ENCODE measurements at regions not wholly inside any gene's neighbourhood (a gene's known extent, or its start where the extent isn't known, plus 50 kb on each side); places are given as distances from the start of the nearest gene placed in this dataset.

DNA sequence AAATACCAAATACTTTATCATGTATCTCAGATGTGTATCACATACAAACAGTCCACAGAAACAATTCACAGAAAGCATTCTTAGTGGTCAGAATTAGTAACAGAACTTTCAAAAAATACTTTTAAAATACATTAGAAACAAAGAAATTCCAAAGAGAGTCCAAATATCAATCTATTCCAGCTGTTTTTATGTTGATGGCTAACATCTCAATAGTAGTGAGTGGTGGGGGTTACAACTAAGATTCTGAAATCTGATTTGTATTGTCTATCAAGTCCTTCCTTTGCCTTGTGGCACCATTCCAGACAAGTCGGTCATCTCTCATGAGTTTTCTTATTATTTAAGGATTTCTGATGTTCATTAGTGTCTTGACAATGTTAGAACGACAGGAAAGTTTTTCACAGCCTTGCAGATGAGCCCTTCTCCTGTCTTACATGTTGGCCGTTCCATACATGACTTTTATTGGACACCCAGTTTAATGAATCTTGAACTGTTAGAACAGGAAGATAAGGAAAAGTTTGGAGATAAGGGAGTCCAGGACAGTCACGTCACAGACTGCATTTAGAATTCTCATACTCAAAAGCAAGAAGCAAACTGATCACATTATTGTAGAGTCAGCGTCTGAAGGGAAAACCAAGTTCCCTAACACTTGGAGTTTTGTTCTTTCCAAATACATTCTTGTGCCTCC, 410.3 kb downstream of the PID1 start:
- no peak for DNase-seq

DNA sequence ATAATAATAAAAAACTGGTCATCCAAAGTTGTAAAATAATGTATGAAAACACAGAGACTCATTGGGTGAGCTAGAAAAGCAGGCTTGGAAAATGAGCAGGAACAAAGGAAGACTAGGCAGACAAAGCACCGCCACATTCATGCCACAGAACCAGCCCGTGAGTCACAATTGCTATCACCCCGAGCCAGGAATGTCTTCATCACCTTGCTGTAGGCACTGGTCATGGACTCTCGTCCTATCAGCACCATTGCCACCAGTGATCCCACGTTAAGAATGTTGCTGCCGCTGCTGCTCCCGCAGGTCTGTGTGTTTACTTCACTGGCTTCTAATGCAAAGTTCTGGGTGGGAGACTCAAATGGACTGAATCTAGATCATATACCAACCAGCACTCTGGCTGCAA, 417.9 kb downstream of the PID1 start:
- DNase-seq = no peak

- no peak for DNase-seq
Observed at GRCh38 chr2:228848638-228849037, 422.4 kb downstream of the PID1 start.

DNA sequence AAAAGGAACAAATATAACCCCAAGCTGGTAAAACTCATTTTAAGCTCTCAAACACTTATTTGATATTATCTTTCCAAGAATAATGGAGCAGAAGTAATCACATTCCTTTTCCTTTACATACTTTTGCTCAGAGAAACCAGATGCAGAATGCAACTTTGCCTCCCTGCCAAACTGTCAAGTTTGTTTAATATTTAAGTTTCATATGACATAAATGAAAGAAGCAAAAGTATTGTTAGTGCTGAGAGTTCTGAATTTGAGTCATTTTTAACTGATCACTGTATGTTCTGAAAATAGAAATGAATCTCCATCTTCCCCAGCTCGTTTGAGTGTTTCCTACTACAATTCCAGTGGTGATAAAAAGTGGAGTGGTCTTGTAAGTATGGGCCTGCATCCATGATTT, 423.4 kb downstream of the PID1 start:
- no peak for DNase-seq

DNA sequence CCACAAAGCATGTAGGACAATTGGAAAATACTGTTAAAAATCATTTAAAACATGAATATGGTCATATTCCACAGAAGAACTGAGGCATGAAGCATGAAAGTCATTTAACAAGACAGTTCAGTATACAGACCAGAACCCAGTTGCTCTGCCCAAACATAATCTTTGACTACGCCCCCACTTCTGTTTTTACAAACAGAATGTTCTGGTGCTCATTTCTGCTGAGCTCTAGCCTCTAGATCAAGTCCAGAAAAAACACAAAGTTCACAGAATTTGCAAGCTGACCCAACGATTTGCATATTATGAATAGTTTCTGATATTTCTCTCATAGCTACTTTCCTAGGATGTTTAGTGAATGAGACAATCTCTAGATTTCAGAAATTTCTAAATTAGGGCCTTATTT, 424.9 kb downstream of the PID1 start:
- no peak for DNase-seq

DNA sequence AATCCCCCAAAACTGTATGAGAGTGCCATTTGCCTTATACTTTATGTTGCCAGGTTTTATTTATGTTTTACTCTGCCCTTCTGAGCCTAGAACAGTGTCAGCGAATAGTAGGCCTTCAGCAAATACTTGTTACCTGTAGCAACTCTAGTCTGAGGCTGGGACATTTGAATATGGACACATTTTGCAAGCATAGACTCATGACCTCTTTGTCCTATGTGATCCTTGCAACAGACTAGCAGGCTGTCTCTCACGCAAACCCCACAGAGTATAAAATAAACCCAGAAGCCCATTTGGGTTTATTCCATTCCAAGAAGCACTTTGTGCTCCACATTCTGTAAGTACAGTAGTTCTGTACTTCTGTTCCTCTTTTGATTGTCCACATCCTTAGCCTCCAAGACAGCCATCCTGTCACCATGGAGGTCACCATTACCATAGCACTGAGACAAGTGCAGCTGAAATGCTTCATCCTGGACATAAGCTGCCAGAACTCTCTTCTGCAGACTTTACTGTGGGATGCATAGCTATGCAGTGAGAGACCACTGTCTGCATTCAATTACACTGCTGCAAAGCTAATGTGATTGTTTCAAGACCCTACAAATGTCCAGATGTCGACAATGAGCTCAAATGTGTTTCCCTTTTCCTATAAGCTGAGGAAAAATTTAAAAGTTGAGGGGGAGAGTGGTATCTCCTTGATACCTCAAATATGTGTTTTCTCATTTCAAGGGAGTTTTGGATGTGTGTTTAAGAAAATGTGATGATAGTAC, 425.7 kb downstream of the PID1 start:
- no peak for DNase-seq

GRCh38 chr2:228841877-228842276, 429.2 kb downstream of the PID1 start:
- no peak for DNase-seq

- DNase-seq = no peak
Observed at GRCh38 chr2:228841475-228841874, 429.6 kb downstream of the PID1 start.

GRCh38 chr2:228840743-228841114, 430.4 kb downstream of the PID1 start:
- DNase-seq = no peak

DNA sequence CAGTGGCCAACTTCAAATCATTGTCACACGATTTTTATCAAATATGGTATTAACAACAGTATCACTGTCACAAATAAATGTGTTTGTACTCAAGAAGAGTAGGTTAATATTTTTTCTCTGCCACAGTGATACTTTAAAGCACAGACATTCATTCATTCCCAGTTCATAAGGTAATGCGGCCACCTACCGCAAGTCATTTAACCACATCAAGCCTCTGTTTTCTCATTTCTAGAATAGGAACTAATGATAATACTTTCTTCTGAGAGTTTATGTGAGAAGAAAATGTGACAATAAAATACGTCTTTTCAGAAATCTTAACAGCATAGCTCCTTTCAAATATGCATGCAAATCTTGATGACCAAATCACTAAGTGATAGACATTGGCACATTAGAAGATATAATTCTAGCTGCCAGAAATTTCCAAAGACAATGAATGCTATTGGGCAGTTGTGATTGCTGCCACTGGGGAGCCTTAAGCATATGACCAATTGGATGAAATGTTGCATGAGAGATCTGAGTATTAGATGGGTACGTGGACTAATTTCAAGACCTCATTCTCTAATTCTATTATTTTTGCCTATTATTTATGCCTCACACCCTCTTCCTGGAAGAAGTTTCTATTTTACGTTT, 430.9 kb downstream of the PID1 start:
- DNase-seq = no peak

DNA sequence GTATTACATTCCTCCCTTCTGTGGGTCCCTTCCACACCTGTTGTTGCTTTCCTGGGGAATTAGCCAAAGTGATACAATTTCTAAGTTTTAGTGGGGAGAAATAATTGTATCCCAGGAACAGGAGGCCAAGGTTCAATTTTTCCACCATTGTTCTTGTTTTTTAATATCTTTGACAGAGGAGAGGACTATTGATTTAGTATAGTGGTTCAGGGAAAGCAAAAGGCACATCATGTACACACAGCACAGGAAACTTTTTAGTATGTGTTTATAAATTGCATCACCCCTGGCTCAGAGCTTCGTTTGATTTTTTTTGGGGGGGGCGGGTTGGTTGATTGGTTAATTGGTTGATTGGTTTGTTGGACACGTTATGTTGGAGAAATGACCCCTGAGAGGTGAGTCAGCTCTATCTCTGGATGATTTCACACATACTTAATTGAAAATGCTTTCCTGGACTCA, 431.6 kb downstream of the PID1 start:
- peak; percentile 55 for DNase-seq

DNA sequence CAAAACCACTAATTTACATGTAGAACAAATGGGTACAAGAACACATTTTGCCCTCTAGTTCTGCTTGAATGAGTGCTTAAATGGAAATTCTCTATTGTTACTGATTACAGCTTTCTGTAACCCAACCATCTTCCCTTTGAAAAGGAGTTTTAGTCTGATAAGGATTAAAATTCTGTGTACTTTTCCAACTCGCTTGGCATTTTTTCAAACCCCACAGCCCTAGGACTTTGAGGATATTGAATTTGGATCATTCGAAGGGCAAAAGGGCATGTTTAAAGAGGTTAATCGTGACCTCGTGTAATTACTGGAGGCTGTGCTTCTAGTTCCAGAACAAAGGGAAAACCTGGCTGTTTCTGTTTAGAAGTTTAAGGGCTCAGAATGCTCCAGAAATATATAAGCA, 432.3 kb downstream of the PID1 start:
- no peak for DNase-seq

DNA sequence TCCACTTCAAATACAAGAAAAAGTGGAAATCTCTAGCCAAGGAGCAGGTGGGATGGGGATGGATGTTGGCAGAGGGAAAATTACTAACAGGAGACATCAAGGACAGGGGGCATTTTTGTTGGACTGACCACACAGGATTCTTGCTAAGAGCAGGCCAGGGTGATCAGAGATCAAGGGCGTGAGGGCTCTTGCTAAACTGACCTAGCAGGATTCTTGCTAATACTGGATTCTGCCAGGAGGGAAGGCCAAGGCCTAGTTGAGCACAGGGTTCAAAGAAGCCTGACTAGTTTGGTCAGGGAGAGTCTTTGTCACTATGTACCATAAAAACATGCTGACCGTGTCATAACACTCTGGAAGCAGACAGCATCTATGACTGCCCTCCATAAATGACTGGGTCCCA, 442.7 kb downstream of the PID1 start:
- DNase-seq = no peak

GRCh38 chr2:228827056-228827700, 443.9 kb downstream of the PID1 start:
- no peak for DNase-seq

GRCh38 chr2:228819701-228820100, 451.4 kb downstream of the PID1 start:
- no peak for DNase-seq

- no peak for DNase-seq
Observed at GRCh38 chr2:228802181-228803071, 468.7 kb downstream of the PID1 start.

GRCh38 chr2:228801451-228801850, 469.6 kb downstream of the PID1 start:
- no peak for DNase-seq

- DNase-seq = no peak
Observed at GRCh38 chr2:228799208-228799588, 471.9 kb downstream of the PID1 start.

- no peak for DNase-seq
Observed at GRCh38 chr2:228798458-228799207, 472.5 kb downstream of the PID1 start.

GRCh38 chr2:228796386-228796785, 474.7 kb downstream of the PID1 start:
- DNase-seq = no peak

- DNase-seq = no peak
Observed at GRCh38 chr2:228793116-228793515, 478.0 kb downstream of the PID1 start.

- DNase-seq = no peak
Observed at GRCh38 chr2:228786901-228787300, 484.2 kb downstream of the PID1 start.
